Mammary epithelial cell (primary cell): ENCODE measurements at regions not wholly inside any gene's neighbourhood (a gene's known extent, or its start where the extent isn't known, plus 50 kb on each side); places are given as distances from the start of the nearest gene placed in this dataset.

Experiments
- EZH2 ChIP-seq: IDR thresholded peaks from 2 replicates; pipeline ENCODE4 v1.6.1; 2012; ENCODE audit warnings: low read length, inconsistent platforms, borderline replicate concordance
- TF ChIP-seq, protein P1 (sequence below), 2 donors: IDR thresholded peaks in 1 of 2; conservative IDR thresholded peaks in 1 of 2; 2 replicates each; pipeline ENCODE4 v1.5.1; 2011 to 2012; ENCODE audit warnings: inconsistent platforms in 2 of 2, low read length in 2 of 2, mild to moderate bottlenecking in 2 of 2, control low read depth in 1 of 2, low read depth in 1 of 2; ENCODE audit not compliant: insufficient read depth in 1 of 2; ENCODE audit errors: extremely low read depth in 1 of 2

DNA sequence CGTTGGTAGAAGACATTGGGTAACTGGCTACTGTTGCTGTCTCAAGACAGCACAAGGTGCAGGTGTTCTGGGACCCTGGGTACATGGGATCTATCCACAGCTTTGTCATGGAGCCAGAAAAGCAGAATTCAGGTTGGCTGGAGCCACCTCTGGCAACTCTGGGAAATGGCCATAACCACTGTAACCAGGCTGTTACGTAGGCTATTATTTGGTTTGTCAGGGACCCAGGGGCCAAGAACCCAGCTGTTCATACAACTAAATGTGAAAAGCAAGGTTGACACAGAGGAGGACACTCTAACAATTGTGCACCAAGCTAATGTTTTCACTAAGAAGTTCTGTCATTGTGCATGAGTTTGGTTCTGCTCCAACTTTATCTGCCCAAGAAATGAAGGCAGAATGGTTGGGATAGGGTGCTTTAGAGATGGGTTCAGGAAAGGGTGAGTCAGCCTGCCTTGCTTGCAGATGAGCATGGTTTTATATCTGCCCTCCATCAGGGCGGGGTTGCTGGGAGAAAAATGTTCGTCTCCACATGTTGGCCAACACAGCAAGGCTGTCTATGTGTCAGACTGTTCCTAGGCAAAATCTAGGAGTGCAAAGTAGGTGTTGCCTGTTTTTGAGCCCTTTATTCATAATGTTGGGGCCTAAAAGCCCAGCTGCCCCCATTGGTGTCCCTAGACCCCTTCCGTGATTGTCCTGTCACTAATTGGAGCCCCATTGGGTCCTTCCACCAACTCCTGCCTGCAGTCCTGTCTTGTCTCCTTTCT lies 131.3 kb upstream of the DAP start:
- TF ChIP-seq, protein P1, sequence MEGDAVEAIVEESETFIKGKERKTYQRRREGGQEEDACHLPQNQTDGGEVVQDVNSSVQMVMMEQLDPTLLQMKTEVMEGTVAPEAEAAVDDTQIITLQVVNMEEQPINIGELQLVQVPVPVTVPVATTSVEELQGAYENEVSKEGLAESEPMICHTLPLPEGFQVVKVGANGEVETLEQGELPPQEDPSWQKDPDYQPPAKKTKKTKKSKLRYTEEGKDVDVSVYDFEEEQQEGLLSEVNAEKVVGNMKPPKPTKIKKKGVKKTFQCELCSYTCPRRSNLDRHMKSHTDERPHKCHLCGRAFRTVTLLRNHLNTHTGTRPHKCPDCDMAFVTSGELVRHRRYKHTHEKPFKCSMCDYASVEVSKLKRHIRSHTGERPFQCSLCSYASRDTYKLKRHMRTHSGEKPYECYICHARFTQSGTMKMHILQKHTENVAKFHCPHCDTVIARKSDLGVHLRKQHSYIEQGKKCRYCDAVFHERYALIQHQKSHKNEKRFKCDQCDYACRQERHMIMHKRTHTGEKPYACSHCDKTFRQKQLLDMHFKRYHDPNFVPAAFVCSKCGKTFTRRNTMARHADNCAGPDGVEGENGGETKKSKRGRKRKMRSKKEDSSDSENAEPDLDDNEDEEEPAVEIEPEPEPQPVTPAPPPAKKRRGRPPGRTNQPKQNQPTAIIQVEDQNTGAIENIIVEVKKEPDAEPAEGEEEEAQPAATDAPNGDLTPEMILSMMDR (conservative IDR thresholded peaks at IDR 0.05 in 1 of 2, IDR thresholded peaks at IDR 0.05 in 1 of 2; ENCODE audit: extremely low read depth in 1 of 2, insufficient read depth in 1 of 2, low read depth in 1 of 2, low read length in 2 of 2) = no peak
- no peak for TF ChIP-seq EZH2
